ENCODE measurements at regions not wholly inside any gene's neighbourhood (a gene's known extent, or its start where the extent isn't known, plus 50 kb on each side); places are given as distances from the start of the nearest gene placed in this dataset.

GRCh38 chr2:105592288-105592687 lies 152.4 kb upstream of the NCK2 start:
- no peak for DNase-seq

- DNase-seq = no peak
Observed at GRCh38 chr2:105590780-105591660, 153.7 kb upstream of the NCK2 start.

- no peak for DNase-seq
Observed at GRCh38 chr2:105588581-105588980, 156.1 kb upstream of the NCK2 start.

GRCh38 chr2:105587637-105588036 lies 157.1 kb upstream of the NCK2 start:
- no peak for DNase-seq

- DNase-seq = no peak
Observed at GRCh38 chr2:105584435-105585010, 160.2 kb upstream of the NCK2 start.

- DNase-seq = no peak
Observed at GRCh38 chr2:105582952-105583660, 161.6 kb upstream of the NCK2 start.

GRCh38 chr2:105581555-105581944 lies 163.2 kb upstream of the NCK2 start:
- DNase-seq = no peak

GRCh38 chr2:105580870-105581554 lies 163.7 kb upstream of the NCK2 start:
- DNase-seq = no peak

GRCh38 chr2:105580216-105580615 lies 164.5 kb upstream of the NCK2 start:
- no peak for DNase-seq

GRCh38 chr2:105578166-105578565 lies 166.5 kb upstream of the NCK2 start:
- no peak for DNase-seq

- DNase-seq = no peak
Observed at GRCh38 chr2:105577762-105578161, 166.9 kb upstream of the NCK2 start.

GRCh38 chr2:105576440-105577241 lies 168.1 kb upstream of the NCK2 start:
- DNase-seq = peak in 1 of 2 experiments; percentile 67

GRCh38 chr2:105576050-105576439 lies 168.7 kb upstream of the NCK2 start:
- DNase-seq = no peak

GRCh38 chr2:105575499-105576025 lies 169.2 kb upstream of the NCK2 start:
- no peak for DNase-seq

GRCh38 chr2:105574796-105575344 lies 169.8 kb upstream of the NCK2 start:
- DNase-seq = no peak

GRCh38 chr2:105573910-105574655 lies 170.6 kb upstream of the NCK2 start:
- DNase-seq = no peak

GRCh38 chr2:105573490-105573889 lies 171.2 kb upstream of the NCK2 start:
- DNase-seq = no peak

- DNase-seq = no peak
Observed at GRCh38 chr2:105571445-105571987, 172.7 kb upstream of the FHL2 start.

- DNase-seq = no peak
Observed at GRCh38 chr2:105570757-105571156, 171.9 kb upstream of the FHL2 start.

- no peak for DNase-seq
Observed at GRCh38 chr2:105570326-105570725, 171.5 kb upstream of the FHL2 start.

- DNase-seq = no peak
Observed at GRCh38 chr2:105569606-105570005, 170.8 kb upstream of the FHL2 start.
